ENCODE measurements at regions not wholly inside any gene's neighbourhood (a gene's known extent, or its start where the extent isn't known, plus 50 kb on each side); places are given as distances from the start of the nearest gene placed in this dataset.

- Histone ChIP-seq H3K4me3 (no peak overlapping the region), H3K4me1 (no peaks in the 10 kb centered on the region), H3K9me3 (no peaks in the 10 kb centered on the region), H3K36me3 (no peaks in the 10 kb centered on the region), H3K27me3 (no peaks in the 10 kb centered on the region), H3K27ac (no peak overlapping the region)
- intact Hi-C loops (cut with DNase I): no loop called here
- TF ChIP-seq CTCF (IDR thresholded peaks at IDR 0.05): no peak
- WGBS, 2 donors: 63 to 72% methylated on average over 19 of the region's 19 CpGs
- peak in 1 of 6 donors; percentile 32 for DNase-seq
- FAIRE-seq: no peak
- no peak for ATAC-seq
Observed at GRCh38 chr2:239676716-239677452, 276.1 kb upstream of the HDAC4 start.

GRCh38 chr2:239675826-239676715, 275.3 kb upstream of the HDAC4 start:
- Histone ChIP-seq H3K27me3 (no peaks in the 10 kb centered on the region), H3K36me3 (no peaks in the 10 kb centered on the region), H3K27ac (no peak overlapping the region), H3K4me1 (no peaks in the 10 kb centered on the region), H3K4me3 (no peak overlapping the region), H3K9me3 (no peaks in the 10 kb centered on the region)
- no peak for TF ChIP-seq CTCF (IDR thresholded peaks at IDR 0.05)
- 65 to 72% methylated on average over 22 of the region's 22 CpGs for WGBS, 2 donors
- FAIRE-seq (no peak), DNase-seq (peak in 1 of 6 donors; percentile 48), ATAC-seq (no peak)
- intact Hi-C loops (cut with DNase I): no loop called here

GRCh38 chr2:239674981-239675825, 274.4 kb upstream of the HDAC4 start:
- intact Hi-C loops (cut with DNase I): no loop called here
- FAIRE-seq (no peak), DNase-seq (peak in 1 of 6 donors; percentile 39), ATAC-seq (no peak)
- 81 to 90% methylated on average over 16 to 17 of the region's 17 CpGs for WGBS, 2 donors
- no peaks in the 10 kb centered on the region for H3K9me3 ChIP-seq
- no peak for TF ChIP-seq CTCF (IDR thresholded peaks at IDR 0.05)
- no peaks in the 10 kb centered on the region for H3K4me1 ChIP-seq
- H3K27ac ChIP-seq: no peak overlapping the region
- no peaks in the 10 kb centered on the region for H3K27me3 ChIP-seq
- H3K4me3 ChIP-seq: no peak overlapping the region
- H3K36me3 ChIP-seq: no peaks in the 10 kb centered on the region

- intact Hi-C loops (cut with DNase I): no loop called here
- FAIRE-seq (no peak), ATAC-seq (no peak), DNase-seq (peak in 1 of 6 donors; percentile 30)
- TF ChIP-seq CTCF (IDR thresholded peaks at IDR 0.05): no peak
- Histone ChIP-seq H3K4me1 (no peaks in the 10 kb centered on the region), H3K27ac (no peak overlapping the region), H3K9me3 (no peaks in the 10 kb centered on the region), H3K4me3 (no peak overlapping the region), H3K36me3 (no peaks in the 10 kb centered on the region), H3K27me3 (no peaks in the 10 kb centered on the region)
- WGBS, 2 donors: 84 to 88% methylated on average over 17 of the region's 17 CpGs
Observed at GRCh38 chr2:239674101-239674980, 273.5 kb upstream of the HDAC4 start.

Data from pancreas (tissue), 10 donors.